ENCODE measurements at regions not wholly inside any gene's neighbourhood (a gene's known extent, or its start where the extent isn't known, plus 50 kb on each side); places are given as distances from the start of the nearest gene placed in this dataset.

- TF ChIP-seq CTCF (conservative IDR thresholded peaks at IDR 0.05; ENCODE audit: low read length) (no peak), EZH2phosphoT487 (IDR thresholded peaks at IDR 0.05; ENCODE audit: borderline replicate concordance, low read depth, low read length) (no peak)
These were observed 1437.0 kb downstream of the OTOL1 start for GRCh38 chr3:162933656-162934055.

Data from OCI-LY7 (cell line).